Adrenal gland (tissue), 9 donors: ENCODE measurements at regions not wholly inside any gene's neighbourhood (a gene's known extent, or its start where the extent isn't known, plus 50 kb on each side); places are given as distances from the start of the nearest gene placed in this dataset.

Experiments used
- DNase-seq, 7 donors: peaks; one replicate each; pipeline ENCODE4 v3.0.0-alpha.2; 2019 to 2020
- H3K27ac ChIP-seq, 5 donors: fragments of 200-600 bp; sonication (generic) in 4 of 5; 1 replicate in 3 of 5; 2 replicates in 2 of 5; pipeline versions ENCODE4 v1.5.1 to v1.8.0; 2016 to 2020; ENCODE audit warnings: mild to moderate bottlenecking in 1 of 5
- H3K27me3 ChIP-seq: fragments of 200-600 bp; 2 replicates; pipeline ENCODE4 v1.8.0; 2021
- H3K36me3 ChIP-seq, 2 donors: fragments of 200-600 bp; replicated peaks in 1 of 2; 1 replicate in 1 of 2; 2 replicates in 1 of 2; pipeline versions ENCODE4 v1.5.1 to v1.8.0; 2018 to 2022
- H3K4me1 ChIP-seq, 2 donors: fragments of 200-600 bp; replicated peaks in 1 of 2; 1 replicate in 1 of 2; 2 replicates in 1 of 2; pipeline versions ENCODE4 v1.5.1 to v1.8.0; 2018 to 2021
- H3K4me3 ChIP-seq, 4 donors: fragments of 200-600 bp; sonication (generic) in 3 of 4; one replicate each; pipeline ENCODE4 v1.5.1; 2016 to 2018
- H3K9me3 ChIP-seq, 3 donors: fragments of 200-600 bp; sonication (generic) in 1 of 3; replicated peaks in 1 of 3; 1 replicate in 2 of 3; 2 replicates in 1 of 3; pipeline versions ENCODE4 v1.5.1 to v1.8.0; 2016 to 2021
- CTCF ChIP-seq, 6 experiments: fragments of 450-650 bp in 4 of 6; fragments of 200-600 bp in 2 of 6; sonication (generic) in 1 of 6; IDR thresholded peaks; 1 replicate in 5 of 6; 2 replicates in 1 of 6; pipeline versions ENCODE4 v1.5.1 to v1.8.0; 2016 to 2021; ENCODE audit warnings: antibody characterized with exemption in 6 of 6, mild to moderate bottlenecking in 2 of 6, moderate library complexity in 1 of 6
- POLR2A ChIP-seq, 2 donors: fragments of 450-650 bp; IDR thresholded peaks; one replicate each; pipeline ENCODE4 v1.6.1; 2017; ENCODE audit warnings: antibody characterized with exemption in 2 of 2, mild to moderate bottlenecking in 2 of 2, moderate library complexity in 1 of 2
- WGBS, 4 donors: extraction: QIAGEN DNeasy Blood & Tissue Kit in 2 of 4; methylation state at CpG; one replicate each; pipeline versions ENCODE4 v1.1.5 to v1.1.7; 2013 to 2017; 5-methylcytosine and 5-hydroxymethylcytosine counted together
- intact Hi-C, 2 donors: fragments of 100-400 bp; cut with DNase I; formaldehyde crosslinking; loops; one replicate each; pipeline versions ENCODE4 v1.14.1 to v1.15.0; 2022 to 2023
- donor health status: healthy with polysubstance abuse.
- donor health status: Bipolar disorder and iron deficiency.
- donor health status: DM: yes; HTN: yes; CAD: no.
- donor health status: DM: no; HTN: no; CAD: no.
- donor health status: DM: no; HTN: no; CAD: no.

DNA sequence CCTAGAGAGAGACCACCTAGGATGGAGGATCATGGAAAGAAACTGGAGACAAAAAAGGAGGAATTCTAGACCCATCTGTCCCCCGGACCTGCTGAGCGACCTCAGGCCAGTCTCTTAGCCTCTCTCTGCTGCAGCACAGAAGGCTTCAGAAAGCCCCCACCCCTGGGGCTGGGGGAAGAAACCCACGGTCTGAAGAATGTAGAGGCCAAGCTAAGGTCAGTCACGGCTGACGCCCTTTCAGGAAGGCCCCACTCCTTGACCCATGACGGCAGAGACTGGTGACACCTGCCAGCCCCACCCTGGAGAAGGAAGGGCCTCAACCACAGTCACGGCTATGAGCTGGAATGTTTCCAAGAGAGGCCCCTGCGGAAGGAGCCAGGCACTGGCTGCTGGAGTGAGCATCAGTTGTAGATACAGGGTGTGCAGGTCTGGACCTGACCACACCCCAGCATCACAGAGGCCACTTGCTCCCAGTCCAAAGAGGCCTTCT lies 120.5 kb upstream of the BOD1 start:
- no peak for TF ChIP-seq CTCF (IDR thresholded peaks at IDR 0.05)
- TF ChIP-seq POLR2A (IDR thresholded peaks at IDR 0.05) = no peak
- 59 to 89% (median 63%) methylated on average over 7 to 8 of the region's 8 CpGs for WGBS, 4 donors
- intact Hi-C loops = no loop called here

GRCh38 chr5:173739741-173740140 lies 123.3 kb upstream of the BOD1 start:
- Histone ChIP-seq H3K4me1 (peaks cover 0 to 13% of the 10 kb centered on the region in 2 donors), H3K4me3 (no peak overlapping the region), H3K27me3 (no peaks in the 10 kb centered on the region), H3K27ac (no peak overlapping the region), H3K36me3 (no peaks in the 10 kb centered on the region), H3K9me3 (no peaks in the 10 kb centered on the region)
- 72 to 86% (median 78%) methylated on average over 5 of the region's 5 CpGs for WGBS, 4 donors
- no peak for TF ChIP-seq POLR2A (IDR thresholded peaks at IDR 0.05)
- intact Hi-C loops = no loop called here
- DNase-seq = no peak

More for the DNA sequence above, 120.5 kb upstream of the BOD1 start:
- H3K27me3 ChIP-seq = no peaks in the 10 kb centered on the region
- no peaks in the 10 kb centered on the region for H3K36me3 ChIP-seq
- H3K4me1 ChIP-seq = no peaks in the 10 kb centered on the region
- DNase-seq = no peak
- no peaks in the 10 kb centered on the region for H3K9me3 ChIP-seq
- no peak overlapping the region for H3K27ac ChIP-seq
- H3K4me3 ChIP-seq = no peak overlapping the region

DNA sequence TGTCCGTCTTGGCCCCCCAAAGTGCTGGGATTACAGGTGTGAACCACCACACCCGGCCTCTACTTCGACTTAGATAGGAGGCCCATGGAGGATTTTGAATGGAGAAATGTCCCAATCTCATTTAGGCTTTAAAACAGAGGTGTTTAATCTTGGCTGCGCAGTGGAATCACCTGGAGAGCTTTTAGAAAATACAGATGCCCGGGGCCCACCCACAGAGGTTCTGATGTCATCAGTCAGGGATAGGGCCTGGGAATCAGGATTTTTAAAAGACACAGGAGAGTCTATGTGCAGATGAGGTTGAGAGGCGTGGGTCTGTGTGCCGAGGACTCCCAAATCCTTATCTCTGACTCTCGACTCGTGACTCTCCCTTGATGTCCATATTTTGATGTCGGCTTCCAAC lies 124.0 kb upstream of the BOD1 start:
- H3K27me3 ChIP-seq = no peaks in the 10 kb centered on the region
- H3K36me3 ChIP-seq = no peaks in the 10 kb centered on the region
- TF ChIP-seq POLR2A (IDR thresholded peaks at IDR 0.05) = no peak
- no peak for TF ChIP-seq CTCF (IDR thresholded peaks at IDR 0.05)
- intact Hi-C loops = no loop called here
- no peak for DNase-seq
- no peaks in the 10 kb centered on the region for H3K9me3 ChIP-seq
- H3K27ac ChIP-seq = no peak overlapping the region
- H3K4me3 ChIP-seq = no peak overlapping the region
- H3K4me1 ChIP-seq = peaks cover 0 to 13% of the 10 kb centered on the region in 2 donors
- 93 to 96% (median 94%) methylated on average over 10 of the region's 10 CpGs for WGBS, 4 donors

- DNase-seq = no peak
Observed at GRCh38 chr5:173741087-173741486, 124.6 kb upstream of the BOD1 start.

More at GRCh38 chr5:173741087-173741486, 124.6 kb upstream of the BOD1 start:
- H3K36me3 ChIP-seq = no peaks in the 10 kb centered on the region
- no peak overlapping the region for H3K27ac ChIP-seq
- no peak overlapping the region for H3K4me3 ChIP-seq
- TF ChIP-seq CTCF (IDR thresholded peaks at IDR 0.05) = no peak
- TF ChIP-seq POLR2A (IDR thresholded peaks at IDR 0.05) = no peak
- WGBS, 4 donors = 80 to 92% (median 85%) methylated on average over 8 of the region's 8 CpGs
- intact Hi-C loops = no loop called here
- H3K9me3 ChIP-seq = no peaks in the 10 kb centered on the region
- H3K27me3 ChIP-seq = no peaks in the 10 kb centered on the region
- peaks cover 0 to 13% of the 10 kb centered on the region in 2 donors for H3K4me1 ChIP-seq
